H1 (cell line): ENCODE measurements at regions not wholly inside any gene's neighbourhood (a gene's known extent, or its start where the extent isn't known, plus 50 kb on each side); places are given as distances from the start of the nearest gene placed in this dataset.

ENCODE experiments used
- CTCF ChIA-PET: fragments of 300-600 bp; sonication (Branson Sonifier 250); formaldehyde crosslinking; loops from one replicate; lab custom pipeline; 2021; ENCODE audit not compliant: partially characterized antibody; lab: Charles Lee
- POLR2A ChIA-PET: fragments of 300-600 bp; sonication (Branson Sonifier 250); formaldehyde crosslinking; loops from one replicate; lab custom pipeline; 2021; ENCODE audit warnings: inconsistent platforms; ENCODE audit not compliant: partially characterized antibody; lab: Charles Lee
- DNase-seq, 2 experiments: peaks; one replicate each; pipeline versions ENCODE4 v3.0.0 to v3.0.0-alpha.2; 2010 to 2022; ENCODE audit warnings: low spot score in 2 of 2, low read depth in 1 of 2, mixed read lengths in 1 of 2
- FAIRE-seq: peaks from 2 replicates; lab custom pipeline; 2011; peaks lifted over from hg19 to GRCh38; lab: Jason Lieb, UNC
- H2AFZ ChIP-seq: 2 replicates; pipeline ENCODE4 v1.8.1; 2012; ENCODE audit warnings: low read length, inconsistent platforms
- H2AK5ac ChIP-seq: 2 replicates; pipeline ENCODE4 v1.6.1; 2013; ENCODE audit warnings: low read depth, low read length
- H2BK120ac ChIP-seq: replicated peaks from 2 replicates; pipeline ENCODE3; 2013; ENCODE audit warnings: low read depth, low read length, inconsistent platforms
- H2BK12ac ChIP-seq: 2 replicates; pipeline ENCODE4 v1.6.1; 2013; ENCODE audit warnings: low read depth, low read length
- H2BK15ac ChIP-seq: 2 replicates; pipeline ENCODE4 v1.6.1; 2013; ENCODE audit warnings: low read length
- H2BK20ac ChIP-seq: 2 replicates; pipeline ENCODE4 v1.6.1; 2013; ENCODE audit warnings: low read length
- H2BK5ac ChIP-seq: 2 replicates; pipeline ENCODE4 v1.6.1; 2013; ENCODE audit warnings: low read depth, low read length
- H3K14ac ChIP-seq: 2 replicates; pipeline ENCODE4 v1.6.1; 2013; ENCODE audit warnings: inconsistent platforms; ENCODE audit not compliant: insufficient read length
- H3K18ac ChIP-seq: 2 replicates; pipeline ENCODE4 v1.6.1; 2013; ENCODE audit warnings: low read length; ENCODE audit errors: extremely low read depth
- H3K23ac ChIP-seq: 2 replicates; pipeline ENCODE4 v1.6.1; 2013; ENCODE audit warnings: inconsistent platforms; ENCODE audit not compliant: insufficient read length
- H3K23me2 ChIP-seq: 2 replicates; pipeline ENCODE4 v1.6.1; 2013; ENCODE audit warnings: low read depth, low read length
- H3K27ac ChIP-seq: 2 replicates; pipeline ENCODE4 v1.6.1; 2011; ENCODE audit warnings: low read depth, low read length, inconsistent platforms
- H3K27me3 ChIP-seq, 4 experiments: replicated peaks in 1 of 4; 1 replicate in 1 of 4; 2 replicates in 3 of 4; pipeline versions ENCODE4 v1.6.1 to v1.8.1; 2011 to 2013; ENCODE audit warnings: low read length in 3 of 4, mild to moderate bottlenecking in 3 of 4, inconsistent platforms in 2 of 4, mixed read lengths in 2 of 4, moderate library complexity in 1 of 4; ENCODE audit not compliant: control insufficient read depth in 3 of 4, insufficient read depth in 3 of 4; ENCODE audit errors: extremely low read depth in 1 of 4
- H3K36me3 ChIP-seq, 4 experiments: 2 replicates each; pipeline versions ENCODE4 v1.6.1 to v1.8.1; 2011 to 2013; ENCODE audit warnings: mild to moderate bottlenecking in 4 of 4, low read length in 3 of 4, moderate library complexity in 2 of 4, control low read depth in 1 of 4, inconsistent platforms in 1 of 4; ENCODE audit not compliant: insufficient read depth in 4 of 4, control insufficient read depth in 2 of 4
- H3K4ac ChIP-seq: replicated peaks from 2 replicates; pipeline ENCODE3; 2013; ENCODE audit warnings: low read length, low read depth, mixed read lengths, inconsistent platforms; ENCODE audit not compliant: insufficient read length
- H3K4me1 ChIP-seq, 4 experiments: replicated peaks in 1 of 4; 1 replicate in 1 of 4; 2 replicates in 3 of 4; pipeline versions ENCODE4 v1.6.1 to v1.8.1; 2011 to 2013; ENCODE audit warnings: low read length in 3 of 4, inconsistent platforms in 2 of 4, mixed read lengths in 1 of 4; ENCODE audit not compliant: insufficient read depth in 4 of 4, control insufficient read depth in 3 of 4
- H3K4me2 ChIP-seq, 2 experiments: 2 replicates each; pipeline versions ENCODE4 v1.6.1 to v1.8.1; 2011 to 2013; ENCODE audit warnings: low read depth in 2 of 2, low read length in 2 of 2, control low read depth in 1 of 2, inconsistent platforms in 1 of 2, mild to moderate bottlenecking in 1 of 2; ENCODE audit not compliant: insufficient read depth in 1 of 2
- H3K4me3 ChIP-seq, 4 experiments: fragments of 200-600, 300-600 bp in 1 of 4; sonication (generic), shearing (Covaris generic), sonication (Bioruptor Twin) in 1 of 4; 2 replicates each; pipeline versions ENCODE4 v1.5.1 to v1.8.1; 2011 to 2016; ENCODE audit warnings: low read length in 4 of 4, low read depth in 3 of 4, control low read depth in 2 of 4, inconsistent platforms in 2 of 4, mild to moderate bottlenecking in 2 of 4, mixed read lengths in 1 of 4, moderate library complexity in 1 of 4; ENCODE audit not compliant: insufficient read depth in 2 of 4; ENCODE audit errors: extremely low read depth in 1 of 4
- H3K56ac ChIP-seq: replicated peaks from 2 replicates; pipeline ENCODE3; 2013; ENCODE audit warnings: low read depth, mild to moderate bottlenecking, mixed read lengths, low read length, inconsistent platforms; ENCODE audit not compliant: insufficient read length
- H3K79me1 ChIP-seq: 2 replicates; pipeline ENCODE4 v1.6.1; 2013; ENCODE audit warnings: low read depth, low read length, control low read depth
- H3K79me2 ChIP-seq, 2 experiments: 2 replicates each; pipeline versions ENCODE4 v1.6.1 to v1.8.1; 2012 to 2013; ENCODE audit warnings: low read length in 2 of 2, mild to moderate bottlenecking in 2 of 2, inconsistent platforms in 1 of 2; ENCODE audit not compliant: insufficient read depth in 2 of 2, control insufficient read depth in 1 of 2
- H3K9ac ChIP-seq, 4 experiments: replicated peaks in 1 of 4; 1 replicate in 1 of 4; 2 replicates in 3 of 4; pipeline versions ENCODE4 v1.6.1 to v1.8.1; 2011 to 2013; ENCODE audit warnings: low read depth in 3 of 4, low read length in 3 of 4, control low read depth in 2 of 4, mild to moderate bottlenecking in 2 of 4, moderate library complexity in 2 of 4, inconsistent platforms in 1 of 4; ENCODE audit errors: extremely low read depth in 1 of 4
- H3K9me3 ChIP-seq, 2 experiments: 2 replicates each; pipeline versions ENCODE4 v1.6.1 to v1.8.1; 2012 to 2013; ENCODE audit warnings: mild to moderate bottlenecking in 2 of 2, moderate library complexity in 2 of 2, control low read depth in 1 of 2, inconsistent platforms in 1 of 2, low read depth in 1 of 2, low read length in 1 of 2, mixed read lengths in 1 of 2; ENCODE audit not compliant: insufficient read depth in 2 of 2
- H4K20me1 ChIP-seq, 2 experiments: replicated peaks in 1 of 2; 2 replicates each; pipeline versions ENCODE3 to v1.8.1; 2011 to 2013; ENCODE audit warnings: inconsistent platforms in 2 of 2, low read length in 2 of 2, mild to moderate bottlenecking in 1 of 2; ENCODE audit not compliant: insufficient read depth in 2 of 2, control insufficient read depth in 1 of 2
- H4K5ac ChIP-seq: 2 replicates; pipeline ENCODE4 v1.6.1; 2013; ENCODE audit warnings: low read length, low read depth, mixed read lengths, inconsistent platforms; ENCODE audit not compliant: insufficient read length
- H4K8ac ChIP-seq: 2 replicates; pipeline ENCODE4 v1.8.0; 2013; ENCODE audit warnings: mild to moderate bottlenecking, moderate library complexity, low read length, inconsistent platforms; ENCODE audit not compliant: insufficient read depth; ENCODE audit errors: extremely low read depth
- H4K91ac ChIP-seq: replicated peaks from 2 replicates; pipeline ENCODE3; 2013; ENCODE audit warnings: low read length, mixed read lengths, inconsistent platforms; ENCODE audit not compliant: insufficient read length
- CHD1 ChIP-seq: IDR thresholded peaks from 2 replicates; pipeline ENCODE4 v1.6.1; 2012; ENCODE audit warnings: low read depth, low read length, improper control_type of control experiment
- GTF2F1 ChIP-seq: IDR thresholded peaks from 2 replicates; pipeline ENCODE4 v1.6.1; 2012; ENCODE audit warnings: low read depth, low read length, improper control_type of control experiment, borderline replicate concordance
- KDM4A ChIP-seq: IDR thresholded peaks from one replicate; pipeline ENCODE4 v1.7.1; 2012; ENCODE audit warnings: low read depth, mild to moderate bottlenecking, moderate library complexity, low read length, inconsistent platforms; ENCODE audit not compliant: severe bottlenecking
- YY1 ChIP-seq: IDR thresholded peaks from 2 replicates; pipeline ENCODE4 v1.6.1; 2011; ENCODE audit warnings: low read depth, mild to moderate bottlenecking, low read length
- WGBS, 2 experiments: shearing (Covaris generic) in 1 of 2; methylation state at CpG; one replicate each; pipeline versions ENCODE4 v1.1.6 to v1.1.7; 2013 to 2015; ENCODE audit warnings: low lambda C conversion rate in 2 of 2, mixed read lengths in 2 of 2, inconsistent platforms in 1 of 2, low coverage in 1 of 2, missing lambda C conversion rate in 1 of 2; ENCODE audit not compliant: insufficient replicate concordance in 2 of 2, insufficient coverage in 1 of 2, insufficient read length in 1 of 2; ENCODE audit errors: extremely low coverage in 1 of 2, missing lambda C conversion rate in 1 of 2; 5-methylcytosine and 5-hydroxymethylcytosine counted together

- Histone ChIP-seq H4K91ac (no peak overlapping the region), H3K4ac (no peak overlapping the region), H3K4me1 (peaks cover 0 to 4% (median 1%) of the 10 kb centered on the region in 4 experiments; a peak in 2 of 7 replicates), H3K18ac (no peak overlapping the region), H2BK15ac (no peak overlapping the region), H3K14ac (no peak overlapping the region), H2AFZ (no peak overlapping the region), H3K4me3 (no peak overlapping the region), H2BK5ac (no peak overlapping the region), H3K9ac (no peak overlapping the region), H3K4me2 (no peak overlapping the region), H4K5ac (no peak overlapping the region), H3K23ac (no peak overlapping the region), H4K20me1 (no peaks in the 10 kb centered on the region)
- no peak for DNase-seq
- CTCF ChIA-PET = interaction anchor here (0.5 kb wide), 1 partner anchor 823 kb away, joined by 3 read pairs; no protein-coding TSS in a partner anchor
- POLR2A ChIA-PET = no interaction called here
- TF ChIP-seq KDM4A = no peak
- TF ChIP-seq YY1 = 0 out of 2 replicates have a peak, but pooled peaks have one; percentile 9
- no peak for TF ChIP-seq CHD1
- TF ChIP-seq GTF2F1 = no peak
- TF ChIP-seq, all 59 proteins: peak for 1
- Histone ChIP-seq H3K27ac (no peak overlapping the region), H3K79me1 (no peaks in the 10 kb centered on the region), H2BK20ac (no peak overlapping the region), H2BK120ac (no peak overlapping the region), H3K27me3 (peaks cover 0 to 2% (median 0%) of the 10 kb centered on the region in 4 experiments; a peak in 1 of 7 replicates), H3K56ac (no peak overlapping the region), H3K36me3 (no peaks in the 10 kb centered on the region), H2BK12ac (no peak overlapping the region), H3K23me2 (no peaks in the 10 kb centered on the region), H3K79me2 (no peaks in the 10 kb centered on the region), H3K9me3 (no peaks in the 10 kb centered on the region), H2AK5ac (no peak overlapping the region), H4K8ac (no peak overlapping the region)
- FAIRE-seq = no peak
- WGBS, 2 experiments = 97% methylated on average over 2 of the region's 2 CpGs; no CpG with 5 or more reads in 1 of the 2 experiments
These were observed 438.4 kb upstream of the KLHL29 start for GRCh38 chr2:22946553-22946952.
